ENCODE measurements at regions not wholly inside any gene's neighbourhood (a gene's known extent, or its start where the extent isn't known, plus 50 kb on each side); places are given as distances from the start of the nearest gene placed in this dataset.

GRCh38 chr2:18153741-18154140 is 275.3 kb downstream of the KCNS3 start:
- TF ChIP-seq POLR2AphosphoS5 (IDR thresholded peaks at IDR 0.05), result no peak
- TF ChIP-seq CTCF (IDR thresholded peaks at IDR 0.05), result no peak
- TF ChIP-seq POLR2A (IDR thresholded peaks at IDR 0.05), result no peak

Measured in suprapubic skin (tissue), 4 donors.